Activated T-helper 2 cell treated with anti-CD3 and anti-CD28 coated beads, Interferon-gamma antibody, Interleukin-2, Interleukin-4, amounts not matched to agents 10 μg/mL and 5 μg/mL and 100 μg/mL, durations not matched to agents 14 hours and 24 hours and 36 hours (primary cell): ENCODE measurements at regions not wholly inside any gene's neighbourhood (a gene's known extent, or its start where the extent isn't known, plus 50 kb on each side); places are given as distances from the start of the nearest gene placed in this dataset.

Experiments used
- DNase-seq: peaks from one replicate; pipeline ENCODE4 v3.0.0; 2021; ENCODE audit warnings: low spot score
- H3K27ac Mint-ChIP-seq: one replicate; pipeline ENCODE4 v1.8.0; 2021; ENCODE audit warnings: mixed read lengths
- H3K27me3 Mint-ChIP-seq: one replicate; pipeline ENCODE4 v1.8.0; 2021; ENCODE audit warnings: low read depth, mixed read lengths
- H3K36me3 Mint-ChIP-seq: one replicate; pipeline ENCODE4 v1.8.0; 2021; ENCODE audit warnings: low read depth, mixed read lengths
- H3K4me1 Mint-ChIP-seq: one replicate; pipeline ENCODE4 v1.8.0; 2021; ENCODE audit warnings: low read depth, mixed read lengths
- H3K4me3 Mint-ChIP-seq: one replicate; pipeline ENCODE4 v1.8.0; 2021; ENCODE audit warnings: low read depth, mild to moderate bottlenecking, moderate library complexity, mixed read lengths
- H3K9me3 Mint-ChIP-seq: one replicate; pipeline ENCODE4 v1.8.0; 2021; ENCODE audit warnings: mixed read lengths
- intact Hi-C: fragments of 100-400 bp; cut with micrococcal nuclease; formaldehyde crosslinking; loops from one replicate; pipeline ENCODE4 v1.15.1; 2023

DNA sequence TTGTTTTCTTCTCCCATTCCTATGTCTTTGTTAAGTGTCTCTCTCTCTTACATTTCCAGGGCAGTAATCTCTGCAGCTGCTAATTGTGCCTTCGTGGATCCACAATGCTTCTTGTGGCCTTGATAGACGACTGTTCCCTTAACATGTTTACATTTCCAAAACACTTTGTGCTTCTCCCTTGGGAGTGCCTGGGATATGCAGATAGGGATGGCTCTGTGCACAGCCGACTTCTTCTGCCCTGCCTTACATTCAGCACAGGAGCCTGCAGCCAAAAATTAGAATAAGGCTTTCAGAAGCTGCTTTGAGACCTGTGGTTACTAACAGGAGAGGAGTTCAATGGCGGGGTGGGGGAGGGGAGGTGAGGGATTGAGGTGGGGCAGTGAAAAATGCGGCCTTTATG is 328.9 kb downstream of the TDRD15 start:
- Mint-ChIP-seq H3K9me3 (no peaks in the 10 kb centered on the region), H3K4me3 (no peak overlapping the region), H3K4me1 (no peaks in the 10 kb centered on the region), H3K27me3 (no peaks in the 10 kb centered on the region), H3K27ac (no peak overlapping the region), H3K36me3 (no peaks in the 10 kb centered on the region)
- intact Hi-C loops: no loop called here
- no peak for DNase-seq

DNA sequence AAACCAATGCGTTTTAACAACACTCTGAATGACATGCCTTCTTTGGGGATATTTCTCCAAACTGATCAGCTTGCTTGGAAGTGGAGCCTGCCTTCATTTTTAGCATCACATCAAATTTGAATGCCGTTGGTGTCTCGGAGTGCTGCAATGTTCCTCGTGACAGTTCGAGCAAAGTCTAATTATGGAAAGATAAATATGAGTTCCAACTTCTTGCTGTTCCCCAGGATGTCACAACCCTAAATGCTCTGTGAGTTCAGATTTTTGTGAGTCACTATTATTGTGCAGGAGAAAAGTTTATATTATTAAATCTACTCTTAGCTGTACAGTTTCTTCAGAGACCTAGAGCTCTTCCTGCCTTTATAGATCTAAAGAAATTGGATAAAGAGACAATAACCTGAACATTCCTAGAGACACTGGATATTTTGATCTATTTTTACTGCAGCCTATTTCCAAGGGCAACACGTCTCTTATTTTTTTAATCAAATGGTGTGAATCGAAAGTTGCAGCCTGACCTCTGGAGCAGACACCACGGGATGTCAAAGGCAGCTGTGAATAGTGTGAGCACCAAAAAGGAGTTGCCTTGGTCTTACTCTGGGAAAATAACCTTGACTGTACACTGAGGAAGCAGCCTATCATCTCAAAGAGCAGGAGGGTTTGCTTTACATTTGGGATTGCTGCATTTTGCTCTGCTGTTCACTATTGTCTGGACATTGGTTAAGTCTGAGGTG is 330.1 kb downstream of the TDRD15 start:
- H3K27me3 Mint-ChIP-seq: no peaks in the 10 kb centered on the region
- no peaks in the 10 kb centered on the region for H3K4me1 Mint-ChIP-seq
- intact Hi-C loops: no loop called here
- H3K9me3 Mint-ChIP-seq: peaks cover 7% of the 10 kb centered on the region
- H3K27ac Mint-ChIP-seq: no peak overlapping the region
- no peaks in the 10 kb centered on the region for H3K36me3 Mint-ChIP-seq
- no peak overlapping the region for H3K4me3 Mint-ChIP-seq
- DNase-seq: no peak

DNA sequence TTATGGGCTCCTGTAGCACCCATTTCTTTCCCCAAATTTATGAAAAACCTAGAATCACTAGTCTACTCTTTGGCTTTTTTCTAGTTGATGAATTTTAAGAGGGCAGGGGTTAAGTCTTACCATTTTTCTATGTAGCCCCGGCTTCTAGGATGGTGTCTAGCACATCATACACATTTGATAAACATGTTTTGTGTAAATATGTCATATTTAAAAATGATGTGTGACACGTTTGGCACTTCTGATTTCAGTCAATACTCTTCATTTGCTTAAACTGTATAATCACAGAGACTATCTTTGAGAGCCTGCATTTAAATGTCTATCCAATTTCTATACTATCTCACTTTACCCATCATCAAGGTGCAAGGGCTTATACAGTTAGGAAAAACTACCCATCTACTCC is 331.1 kb downstream of the TDRD15 start:
- H3K4me1 Mint-ChIP-seq: no peaks in the 10 kb centered on the region
- no peak overlapping the region for H3K27ac Mint-ChIP-seq
- no peak for DNase-seq
- no peaks in the 10 kb centered on the region for H3K27me3 Mint-ChIP-seq
- intact Hi-C loops: no loop called here
- H3K36me3 Mint-ChIP-seq: no peaks in the 10 kb centered on the region
- H3K4me3 Mint-ChIP-seq: no peak overlapping the region
- peaks cover 15% of the 10 kb centered on the region for H3K9me3 Mint-ChIP-seq

DNA sequence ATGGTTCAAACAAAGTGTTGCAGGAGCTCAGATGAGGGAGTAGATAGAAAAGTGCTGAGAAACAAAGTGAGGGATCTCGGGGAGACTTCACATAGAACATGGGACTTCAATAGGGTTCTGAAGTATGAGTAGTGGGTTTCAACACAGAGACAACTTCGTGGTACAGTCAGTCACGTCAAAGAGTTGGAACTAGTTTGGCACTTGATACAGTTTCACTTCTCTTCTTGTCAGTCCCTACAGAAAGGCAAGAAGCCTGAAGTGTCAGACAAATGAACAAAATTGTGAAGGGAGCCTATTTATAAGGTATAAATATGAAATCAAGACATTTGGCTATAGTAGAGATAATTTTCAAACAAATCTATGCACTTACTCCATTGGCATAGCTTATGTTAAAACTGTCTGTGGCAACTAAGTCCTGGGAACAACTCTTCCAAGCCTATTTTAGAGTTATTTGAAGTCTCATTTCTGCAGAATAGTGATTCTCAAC is 338.0 kb downstream of the TDRD15 start:
- Mint-ChIP-seq H3K9me3 (peaks cover 27% of the 10 kb centered on the region), H3K27me3 (no peaks in the 10 kb centered on the region)
- intact Hi-C loops: no loop called here

DNA sequence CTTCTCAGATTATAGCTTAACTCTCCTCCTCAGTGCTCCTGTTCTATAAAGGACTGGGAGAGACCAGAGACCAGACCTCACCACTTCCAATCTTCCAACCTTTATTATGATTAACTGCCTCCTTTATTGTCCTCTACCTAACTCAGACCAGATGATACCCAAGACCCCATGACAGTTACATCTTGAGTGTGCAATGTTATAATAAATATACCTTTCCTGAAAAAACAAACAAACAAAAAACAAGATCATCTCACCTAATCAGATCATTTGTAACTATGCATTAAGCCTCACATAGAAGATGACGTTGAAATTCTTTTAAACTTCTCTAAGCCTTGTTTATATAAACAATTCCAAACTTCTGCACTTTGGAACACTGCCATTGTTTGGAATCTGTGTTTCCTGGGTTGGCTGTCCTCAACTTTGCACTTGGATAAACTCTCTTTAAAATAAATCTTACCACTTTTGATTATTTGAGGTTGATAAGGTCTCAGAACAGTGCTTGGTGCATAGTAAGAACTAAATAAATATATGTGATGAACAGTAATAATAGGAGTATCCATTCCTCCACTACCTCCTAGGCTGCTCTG is 342.7 kb downstream of the TDRD15 start:
- DNase-seq: no peak
- no peak overlapping the region for H3K4me3 Mint-ChIP-seq
- no peak overlapping the region for H3K27ac Mint-ChIP-seq

More for the DNA sequence above, 338.0 kb downstream of the TDRD15 start:
- Mint-ChIP-seq H3K4me3 (no peak overlapping the region), H3K4me1 (no peaks in the 10 kb centered on the region), H3K27ac (no peak overlapping the region), H3K36me3 (no peaks in the 10 kb centered on the region)
- no peak for DNase-seq

DNA sequence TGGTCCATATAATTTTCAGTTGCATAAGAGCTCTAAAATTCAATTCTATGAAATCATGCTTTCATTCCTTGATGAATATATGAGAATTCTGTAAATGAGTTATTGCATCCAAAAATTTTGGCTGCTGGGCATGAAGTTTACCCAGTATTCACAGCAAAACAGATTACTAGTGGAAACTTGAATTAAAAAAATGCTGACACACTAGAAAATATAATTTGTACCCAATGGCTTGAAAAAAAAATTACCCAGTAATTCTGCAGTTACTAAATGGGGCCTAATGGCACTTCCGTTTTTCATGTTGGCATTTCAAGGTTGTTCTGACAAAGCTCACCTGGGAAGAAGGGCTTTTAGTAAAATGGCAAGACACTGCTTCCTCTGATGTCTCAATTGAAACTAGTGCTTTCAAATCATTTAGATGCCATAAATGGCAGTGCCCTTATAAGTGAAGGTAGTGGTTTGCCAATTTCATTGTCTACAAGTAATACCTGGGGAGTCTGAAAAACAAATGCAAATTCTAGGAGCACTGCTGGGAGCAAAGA is 343.6 kb downstream of the TDRD15 start:
- Mint-ChIP-seq H3K4me3 (no peak overlapping the region), H3K27ac (no peak overlapping the region), H3K9me3 (peaks cover 14% of the 10 kb centered on the region), H3K4me1 (no peaks in the 10 kb centered on the region), H3K27me3 (no peaks in the 10 kb centered on the region), H3K36me3 (no peaks in the 10 kb centered on the region)
- DNase-seq: no peak
- intact Hi-C loops: no loop called here

More for the DNA sequence above, 342.7 kb downstream of the TDRD15 start:
- no peaks in the 10 kb centered on the region for H3K27me3 Mint-ChIP-seq
- intact Hi-C loops: no loop called here
- no peaks in the 10 kb centered on the region for H3K4me1 Mint-ChIP-seq
- H3K36me3 Mint-ChIP-seq: no peaks in the 10 kb centered on the region
- H3K9me3 Mint-ChIP-seq: peaks cover 17% of the 10 kb centered on the region

DNA sequence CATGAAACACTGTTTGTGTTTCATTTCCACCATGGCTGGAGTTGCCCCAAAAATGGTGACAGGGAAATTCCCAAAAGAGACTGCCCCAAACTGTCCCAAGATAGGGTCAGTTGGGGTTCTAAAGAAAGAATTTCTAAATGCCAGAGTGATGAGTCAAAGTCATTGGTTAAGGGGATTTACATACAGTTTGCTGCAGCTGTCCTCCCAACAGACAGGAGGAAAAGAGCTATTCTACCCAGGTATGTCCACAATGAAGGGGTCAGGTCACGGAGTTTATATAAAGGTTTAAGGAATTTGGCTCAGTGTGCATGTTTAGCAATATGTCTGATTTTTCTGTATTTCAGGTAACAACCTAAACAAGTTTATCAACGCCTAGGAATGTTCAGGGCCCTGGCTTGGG is 344.1 kb downstream of the TDRD15 start:
- Mint-ChIP-seq H3K27me3 (no peaks in the 10 kb centered on the region), H3K27ac (no peak overlapping the region), H3K4me3 (no peak overlapping the region), H3K36me3 (no peaks in the 10 kb centered on the region), H3K9me3 (peaks cover 14% of the 10 kb centered on the region), H3K4me1 (no peaks in the 10 kb centered on the region)
- no peak for DNase-seq
- intact Hi-C loops: no loop called here

DNA sequence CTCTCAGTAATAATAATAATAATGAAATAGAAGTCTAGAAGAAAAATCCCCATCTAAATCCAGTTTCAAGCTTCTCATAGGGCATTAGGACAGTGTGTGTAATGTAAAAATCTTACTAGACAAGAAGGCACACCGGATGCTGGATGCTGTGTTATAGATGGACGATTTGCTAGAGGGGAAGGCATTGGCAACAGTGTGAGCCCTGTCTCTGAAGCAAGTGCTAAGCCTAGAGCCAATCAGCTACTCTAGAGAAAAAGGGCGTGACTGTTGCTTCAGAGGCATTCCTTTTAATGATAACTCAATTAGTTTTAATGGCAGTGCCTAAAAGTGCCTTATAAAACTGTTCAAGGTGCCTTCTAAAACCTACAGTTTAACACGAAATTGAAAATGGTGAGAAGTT is 344.9 kb downstream of the TDRD15 start:
- no peaks in the 10 kb centered on the region for H3K27me3 Mint-ChIP-seq
- no peak overlapping the region for H3K4me3 Mint-ChIP-seq
- H3K4me1 Mint-ChIP-seq: no peaks in the 10 kb centered on the region
- DNase-seq: no peak
- peaks cover 14% of the 10 kb centered on the region for H3K9me3 Mint-ChIP-seq
- no peak overlapping the region for H3K27ac Mint-ChIP-seq
- H3K36me3 Mint-ChIP-seq: no peaks in the 10 kb centered on the region
- intact Hi-C loops: no loop called here

DNA sequence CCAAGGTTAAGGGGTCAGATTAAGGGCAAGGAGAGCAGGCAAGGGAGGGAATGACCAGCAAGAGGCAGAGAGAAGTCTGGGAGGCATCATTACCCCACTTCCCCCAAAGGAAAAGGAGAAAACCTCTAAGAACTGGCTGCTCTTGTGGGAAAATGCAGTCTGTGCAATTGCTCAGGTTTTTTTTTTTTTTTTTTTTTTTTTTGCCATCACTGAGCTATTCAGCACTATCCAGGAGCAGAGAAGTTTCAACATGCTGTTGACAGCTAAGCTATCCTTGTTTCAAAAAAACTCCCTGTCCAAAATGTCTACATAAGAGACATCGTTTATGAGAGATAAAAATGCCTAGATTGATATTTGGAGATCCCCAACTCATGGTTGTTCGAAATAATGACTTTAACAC is 345.4 kb downstream of the TDRD15 start:
- Mint-ChIP-seq H3K4me1 (no peaks in the 10 kb centered on the region), H3K27me3 (no peaks in the 10 kb centered on the region), H3K36me3 (no peaks in the 10 kb centered on the region), H3K27ac (no peak overlapping the region), H3K9me3 (peaks cover 14% of the 10 kb centered on the region), H3K4me3 (no peak overlapping the region)
- DNase-seq: no peak
- intact Hi-C loops: no loop called here

DNA sequence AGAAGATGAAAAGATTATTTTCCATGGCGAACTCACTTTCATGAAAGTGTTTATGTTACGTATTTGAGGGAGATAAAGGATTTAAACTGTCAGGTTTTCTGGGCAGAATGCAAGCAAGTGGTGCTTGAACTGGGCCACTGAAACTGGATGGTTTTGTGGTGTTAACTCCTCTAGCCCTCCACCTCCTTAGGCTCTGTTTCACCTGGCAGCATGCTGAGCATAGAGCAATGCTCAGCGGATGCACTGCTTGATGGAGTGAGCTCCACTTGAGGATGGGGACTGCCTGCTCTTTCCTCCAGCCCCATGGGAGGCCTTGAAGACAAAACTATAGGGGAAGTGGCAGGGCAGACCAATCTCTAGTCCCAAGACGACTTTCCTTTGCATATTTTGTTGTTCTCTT is 345.8 kb downstream of the TDRD15 start:
- no peak for DNase-seq
- H3K27ac Mint-ChIP-seq: no peak overlapping the region
- no peak overlapping the region for H3K4me3 Mint-ChIP-seq
- intact Hi-C loops: no loop called here
- H3K4me1 Mint-ChIP-seq: no peaks in the 10 kb centered on the region
- no peaks in the 10 kb centered on the region for H3K27me3 Mint-ChIP-seq
- H3K9me3 Mint-ChIP-seq: peaks cover 14% of the 10 kb centered on the region
- H3K36me3 Mint-ChIP-seq: no peaks in the 10 kb centered on the region

DNA sequence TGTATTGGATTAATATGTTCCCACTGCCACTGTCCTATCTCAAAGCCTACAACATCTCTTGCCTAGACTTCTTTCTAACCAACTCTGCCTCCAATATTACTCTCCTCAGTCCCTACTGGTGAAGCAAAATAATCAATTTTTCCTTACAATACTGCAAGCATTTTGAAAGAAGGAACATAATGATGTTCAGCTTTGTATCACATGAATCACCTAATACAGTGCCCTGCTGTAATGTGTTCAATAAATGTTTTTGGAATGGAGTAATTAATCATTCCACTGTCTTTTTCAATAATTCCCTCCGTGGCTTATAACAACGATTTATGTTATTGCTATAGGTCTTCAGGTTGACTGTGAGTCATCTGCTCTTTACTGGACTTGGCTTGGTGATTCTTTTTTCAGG is 356.4 kb downstream of the TDRD15 start:
- DNase-seq: no peak
- no peak overlapping the region for H3K27ac Mint-ChIP-seq
- intact Hi-C loops: no loop called here
- no peak overlapping the region for H3K4me3 Mint-ChIP-seq
- H3K4me1 Mint-ChIP-seq: no peaks in the 10 kb centered on the region
- no peaks in the 10 kb centered on the region for H3K36me3 Mint-ChIP-seq
- no peaks in the 10 kb centered on the region for H3K27me3 Mint-ChIP-seq
- peaks cover 11% of the 10 kb centered on the region for H3K9me3 Mint-ChIP-seq

DNA sequence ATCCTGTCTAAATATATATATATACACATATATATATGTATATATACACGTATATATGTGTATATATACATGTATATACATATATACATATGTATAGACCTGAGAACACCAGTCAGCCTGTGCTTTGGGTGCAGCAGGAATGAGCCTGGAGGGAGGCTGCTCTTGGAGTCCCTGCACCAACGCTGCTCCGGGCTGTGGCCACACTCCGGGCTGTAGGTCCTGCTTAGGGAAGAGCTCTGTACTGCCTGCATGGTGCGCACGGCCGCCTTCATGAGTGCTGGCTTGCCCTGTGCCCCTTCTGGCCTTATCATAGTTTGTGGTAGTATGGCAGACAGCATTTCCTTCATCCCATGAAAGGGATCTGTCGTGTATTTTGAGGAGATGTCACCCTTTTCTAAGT is 360.9 kb downstream of the TDRD15 start:
- H3K4me3 Mint-ChIP-seq: no peak overlapping the region
- H3K36me3 Mint-ChIP-seq: no peaks in the 10 kb centered on the region
- H3K9me3 Mint-ChIP-seq: peaks cover 12% of the 10 kb centered on the region
- no peaks in the 10 kb centered on the region for H3K4me1 Mint-ChIP-seq
- no peaks in the 10 kb centered on the region for H3K27me3 Mint-ChIP-seq
- no peak overlapping the region for H3K27ac Mint-ChIP-seq
- no peak for DNase-seq
- intact Hi-C loops: no loop called here

DNA sequence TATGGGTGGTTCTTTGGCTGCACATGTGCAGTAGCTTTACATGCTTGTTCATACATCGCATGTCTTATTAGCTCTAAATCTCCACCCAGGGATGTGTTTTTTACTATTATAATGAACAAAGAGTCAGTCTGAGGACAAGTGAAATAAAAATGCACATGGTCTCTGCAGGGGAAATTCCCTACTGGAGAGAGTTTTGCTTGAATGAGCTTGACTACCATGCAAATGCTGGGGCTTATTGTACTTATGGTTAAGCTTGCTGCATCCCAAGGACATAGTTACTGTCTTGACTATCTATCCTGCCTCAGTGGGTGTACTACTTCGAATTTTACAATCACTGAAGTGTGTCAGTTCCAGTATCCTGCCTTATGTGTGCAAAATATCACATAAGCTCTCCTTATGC is 362.7 kb downstream of the TDRD15 start:
- DNase-seq: no peak
- H3K27ac Mint-ChIP-seq: no peak overlapping the region
- no peaks in the 10 kb centered on the region for H3K36me3 Mint-ChIP-seq
- intact Hi-C loops: no loop called here
- no peaks in the 10 kb centered on the region for H3K4me1 Mint-ChIP-seq
- H3K27me3 Mint-ChIP-seq: no peaks in the 10 kb centered on the region
- H3K9me3 Mint-ChIP-seq: peaks cover 17% of the 10 kb centered on the region
- no peak overlapping the region for H3K4me3 Mint-ChIP-seq
